Neural crest cell (in vitro differentiated cells): ENCODE measurements at regions not wholly inside any gene's neighbourhood (a gene's known extent, or its start where the extent isn't known, plus 50 kb on each side); places are given as distances from the start of the nearest gene placed in this dataset.

Experiments used
- DNase-seq: peaks from one replicate; pipeline ENCODE4 v3.0.0; 2021; ENCODE audit warnings: low read depth, mixed read lengths, low spot score
- H3K27ac Mint-ChIP-seq: one replicate; pipeline ENCODE4 v1.8.0; 2021; ENCODE audit warnings: mild to moderate bottlenecking, mixed read lengths; ENCODE audit not compliant: unreplicated experiment
- H3K27me3 Mint-ChIP-seq: 2 replicates; pipeline ENCODE4 v1.8.0; 2021; ENCODE audit warnings: low read depth, mild to moderate bottlenecking, mixed read lengths
- H3K36me3 Mint-ChIP-seq: 2 replicates; pipeline ENCODE4 v1.8.0; 2021; ENCODE audit warnings: low read depth, mild to moderate bottlenecking, mixed read lengths
- H3K4me1 Mint-ChIP-seq: 2 replicates; pipeline ENCODE4 v1.8.0; 2021; ENCODE audit warnings: mixed read lengths
- H3K4me3 Mint-ChIP-seq: one replicate; pipeline ENCODE4 v1.8.0; 2021; ENCODE audit warnings: mild to moderate bottlenecking, mixed read lengths
- H3K9me3 Mint-ChIP-seq: 2 replicates; pipeline ENCODE4 v1.8.0; 2021; ENCODE audit warnings: mixed read lengths
- CTCF ChIP-seq: fragments of 200-600 bp; sonication (generic); conservative IDR thresholded peaks from 2 replicates; pipeline ENCODE4 v1.5.0; 2021; ENCODE audit warnings: antibody characterized with exemption, mild to moderate bottlenecking

- no peak overlapping the region for H3K4me3 Mint-ChIP-seq
- peaks cover 5% of the 10 kb centered on the region for H3K9me3 Mint-ChIP-seq
- no peaks in the 10 kb centered on the region for H3K4me1 Mint-ChIP-seq
These were observed 651.3 kb upstream of the LINC00305 start for GRCh38 chr18:64800151-64800550.

GRCh38 chr18:64799376-64799775 is 650.5 kb upstream of the LINC00305 start:
- no peaks in the 10 kb centered on the region for H3K27me3 Mint-ChIP-seq
- no peaks in the 10 kb centered on the region for H3K36me3 Mint-ChIP-seq
- no peak overlapping the region for H3K27ac Mint-ChIP-seq
- peaks cover 5% of the 10 kb centered on the region for H3K9me3 Mint-ChIP-seq
- no peak for DNase-seq
- H3K4me3 Mint-ChIP-seq = no peak overlapping the region
- no peaks in the 10 kb centered on the region for H3K4me1 Mint-ChIP-seq
- no peak for TF ChIP-seq CTCF

More at GRCh38 chr18:64800151-64800550, 651.3 kb upstream of the LINC00305 start:
- no peaks in the 10 kb centered on the region for H3K36me3 Mint-ChIP-seq
- no peak for DNase-seq
- H3K27me3 Mint-ChIP-seq = no peaks in the 10 kb centered on the region
- no peak for TF ChIP-seq CTCF
- no peak overlapping the region for H3K27ac Mint-ChIP-seq

- H3K9me3 Mint-ChIP-seq = no peaks in the 10 kb centered on the region
- no peak overlapping the region for H3K4me3 Mint-ChIP-seq
- no peaks in the 10 kb centered on the region for H3K27me3 Mint-ChIP-seq
- no peaks in the 10 kb centered on the region for H3K4me1 Mint-ChIP-seq
- no peaks in the 10 kb centered on the region for H3K36me3 Mint-ChIP-seq
- H3K27ac Mint-ChIP-seq = no peak overlapping the region
- no peak for DNase-seq
- TF ChIP-seq CTCF = no peak
These were observed 642.3 kb upstream of the LINC00305 start for GRCh38 chr18:64791236-64791635.

GRCh38 chr18:64785686-64786085 is 636.8 kb upstream of the LINC00305 start:
- no peak for TF ChIP-seq CTCF
- no peaks in the 10 kb centered on the region for H3K27me3 Mint-ChIP-seq
- H3K4me3 Mint-ChIP-seq = no peak overlapping the region
- H3K27ac Mint-ChIP-seq = no peak overlapping the region
- peaks cover 2% of the 10 kb centered on the region for H3K9me3 Mint-ChIP-seq
- no peak for DNase-seq
- no peaks in the 10 kb centered on the region for H3K36me3 Mint-ChIP-seq
- no peaks in the 10 kb centered on the region for H3K4me1 Mint-ChIP-seq

GRCh38 chr18:64777556-64777955 is 628.7 kb upstream of the LINC00305 start:
- Mint-ChIP-seq H3K36me3 (no peaks in the 10 kb centered on the region), H3K9me3 (peaks cover under 1% of the 10 kb centered on the region), H3K4me3 (no peak overlapping the region), H3K27me3 (no peaks in the 10 kb centered on the region), H3K27ac (no peak overlapping the region), H3K4me1 (no peaks in the 10 kb centered on the region)
- DNase-seq = no peak
- no peak for TF ChIP-seq CTCF

- Mint-ChIP-seq H3K9me3 (no peaks in the 10 kb centered on the region), H3K4me1 (no peaks in the 10 kb centered on the region), H3K36me3 (no peaks in the 10 kb centered on the region), H3K4me3 (no peak overlapping the region), H3K27me3 (no peaks in the 10 kb centered on the region), H3K27ac (no peak overlapping the region)
- DNase-seq = no peak
- no peak for TF ChIP-seq CTCF
These were observed 617.0 kb upstream of the LINC00305 start for GRCh38 chr18:64765908-64766307.
